ENCODE measurements at regions not wholly inside any gene's neighbourhood (a gene's known extent, or its start where the extent isn't known, plus 50 kb on each side); places are given as distances from the start of the nearest gene placed in this dataset.

DNA sequence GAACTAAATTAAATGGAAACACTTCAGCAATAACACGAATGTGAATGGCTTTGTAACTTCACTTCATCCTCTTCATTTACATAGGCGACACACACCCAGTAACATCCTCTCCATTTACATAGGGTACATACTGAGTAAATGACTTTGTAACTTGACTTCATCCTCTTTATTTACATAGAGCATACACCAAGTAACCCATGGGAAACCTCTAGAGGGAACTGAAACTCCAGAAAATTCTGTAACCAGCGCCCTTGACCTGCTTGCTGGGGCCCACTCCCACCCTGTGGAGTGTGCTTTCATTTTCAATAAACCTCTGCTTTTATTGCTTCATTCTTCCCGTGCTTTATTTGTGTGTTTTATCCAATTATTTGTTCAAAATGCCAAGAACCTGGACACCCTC is 81.6 kb upstream of the OPRM1 start:
- Histone ChIP-seq H3K4me2 (ENCODE audit: low read length) (no peak overlapping the region), H4K20me1 (ENCODE audit: insufficient read depth, low read length) (no peaks in the 10 kb centered on the region), H3K27ac (ENCODE audit: low read depth, low read length) (no peak overlapping the region), H3K4me3 (ENCODE audit: insufficient read depth, low read depth, low read length) (no peak overlapping the region), H2AFZ (ENCODE audit: low read depth, low read length) (no peak overlapping the region), H3K9ac (ENCODE audit: low read length) (no peak overlapping the region), H3K79me2 (ENCODE audit: insufficient read depth, low read length) (no peaks in the 10 kb centered on the region), H3K27me3 (ENCODE audit: insufficient read depth, low read length) (no peaks in the 10 kb centered on the region), H3K4me1 (ENCODE audit: insufficient read depth, low read length) (no peaks in the 10 kb centered on the region), H3K36me3 (ENCODE audit: insufficient read depth, low read length) (no peaks in the 10 kb centered on the region), H3K9me3 (ENCODE audit: insufficient read depth, low read depth, low read length) (no peaks in the 10 kb centered on the region)
- peak overlapping the region; percentile 79 for H3K27ac Mint-ChIP-seq (ENCODE audit: unreplicated experiment)
- no peak overlapping the region for H3K4me3 Mint-ChIP-seq (ENCODE audit: unreplicated experiment)
- DNase-seq (ENCODE audit: low read depth) (no peak), FAIRE-seq (no peak)
- no peaks in the 10 kb centered on the region for H3K36me3 Mint-ChIP-seq (ENCODE audit: low read depth, unreplicated experiment)
- no peak for TF ChIP-seq EZH2 (IDR thresholded peaks at IDR 0.05; ENCODE audit: insufficient read depth, low read length)
- TF ChIP-seq, protein P1, sequence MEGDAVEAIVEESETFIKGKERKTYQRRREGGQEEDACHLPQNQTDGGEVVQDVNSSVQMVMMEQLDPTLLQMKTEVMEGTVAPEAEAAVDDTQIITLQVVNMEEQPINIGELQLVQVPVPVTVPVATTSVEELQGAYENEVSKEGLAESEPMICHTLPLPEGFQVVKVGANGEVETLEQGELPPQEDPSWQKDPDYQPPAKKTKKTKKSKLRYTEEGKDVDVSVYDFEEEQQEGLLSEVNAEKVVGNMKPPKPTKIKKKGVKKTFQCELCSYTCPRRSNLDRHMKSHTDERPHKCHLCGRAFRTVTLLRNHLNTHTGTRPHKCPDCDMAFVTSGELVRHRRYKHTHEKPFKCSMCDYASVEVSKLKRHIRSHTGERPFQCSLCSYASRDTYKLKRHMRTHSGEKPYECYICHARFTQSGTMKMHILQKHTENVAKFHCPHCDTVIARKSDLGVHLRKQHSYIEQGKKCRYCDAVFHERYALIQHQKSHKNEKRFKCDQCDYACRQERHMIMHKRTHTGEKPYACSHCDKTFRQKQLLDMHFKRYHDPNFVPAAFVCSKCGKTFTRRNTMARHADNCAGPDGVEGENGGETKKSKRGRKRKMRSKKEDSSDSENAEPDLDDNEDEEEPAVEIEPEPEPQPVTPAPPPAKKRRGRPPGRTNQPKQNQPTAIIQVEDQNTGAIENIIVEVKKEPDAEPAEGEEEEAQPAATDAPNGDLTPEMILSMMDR (IDR thresholded peaks at IDR 0.05; ENCODE audit: insufficient read depth, low read depth, low read length) = no peak
- peaks cover 4% of the 10 kb centered on the region for H3K27me3 Mint-ChIP-seq (ENCODE audit: low read depth, unreplicated experiment)
- no peaks in the 10 kb centered on the region for H3K9me3 Mint-ChIP-seq (ENCODE audit: unreplicated experiment)
- H3K4me1 Mint-ChIP-seq (ENCODE audit: low read depth, unreplicated experiment) = peaks cover 31% of the 10 kb centered on the region

DNA sequence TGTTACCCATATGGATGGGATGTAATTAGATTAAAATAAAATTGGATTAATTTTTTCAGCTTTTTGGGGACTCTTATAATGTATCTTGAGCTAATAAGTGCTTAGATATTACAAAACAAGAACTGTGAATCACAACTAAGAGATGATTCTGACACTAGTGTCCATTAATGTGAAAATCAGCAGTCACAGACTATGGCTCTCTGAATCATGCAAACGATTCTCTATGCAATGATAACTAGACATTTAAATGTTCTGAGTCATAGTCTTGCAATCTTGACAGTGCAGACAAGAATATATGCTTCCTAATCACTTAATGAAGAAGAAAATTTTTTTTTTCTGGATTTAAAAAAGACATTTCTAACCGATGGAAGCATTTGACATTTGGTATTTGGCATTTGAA is 82.2 kb upstream of the OPRM1 start:
- H2AFZ ChIP-seq (ENCODE audit: low read depth, low read length) = no peak overlapping the region
- no peak overlapping the region for H3K4me3 Mint-ChIP-seq (ENCODE audit: unreplicated experiment)
- DNase-seq (ENCODE audit: low read depth) (peak; percentile 4), FAIRE-seq (no peak)
- no peaks in the 10 kb centered on the region for H3K27me3 ChIP-seq (ENCODE audit: insufficient read depth, low read length)
- no peak overlapping the region for H3K9ac ChIP-seq (ENCODE audit: low read length)
- H3K9me3 Mint-ChIP-seq (ENCODE audit: unreplicated experiment) = no peaks in the 10 kb centered on the region
- no peak overlapping the region for H3K4me2 ChIP-seq (ENCODE audit: low read length)
- H3K27ac Mint-ChIP-seq (ENCODE audit: unreplicated experiment) = peak overlapping the region; percentile 79
- H3K36me3 Mint-ChIP-seq (ENCODE audit: low read depth, unreplicated experiment) = no peaks in the 10 kb centered on the region
- no peaks in the 10 kb centered on the region for H3K36me3 ChIP-seq (ENCODE audit: insufficient read depth, low read length)
- H3K27me3 Mint-ChIP-seq (ENCODE audit: low read depth, unreplicated experiment) = peaks cover 4% of the 10 kb centered on the region
- no peaks in the 10 kb centered on the region for H4K20me1 ChIP-seq (ENCODE audit: insufficient read depth, low read length)
- no peaks in the 10 kb centered on the region for H3K9me3 ChIP-seq (ENCODE audit: insufficient read depth, low read depth, low read length)
- H3K79me2 ChIP-seq (ENCODE audit: insufficient read depth, low read length) = no peaks in the 10 kb centered on the region
- no peak overlapping the region for H3K4me3 ChIP-seq (ENCODE audit: insufficient read depth, low read depth, low read length)
- H3K27ac ChIP-seq (ENCODE audit: low read depth, low read length) = no peak overlapping the region
- no peaks in the 10 kb centered on the region for H3K4me1 ChIP-seq (ENCODE audit: insufficient read depth, low read length)
- no peak for TF ChIP-seq EZH2 (IDR thresholded peaks at IDR 0.05; ENCODE audit: insufficient read depth, low read length)
- TF ChIP-seq, protein P1 (IDR thresholded peaks at IDR 0.05; ENCODE audit: insufficient read depth, low read depth, low read length) = no peak
- H3K4me1 Mint-ChIP-seq (ENCODE audit: low read depth, unreplicated experiment) = peaks cover 31% of the 10 kb centered on the region

DNA sequence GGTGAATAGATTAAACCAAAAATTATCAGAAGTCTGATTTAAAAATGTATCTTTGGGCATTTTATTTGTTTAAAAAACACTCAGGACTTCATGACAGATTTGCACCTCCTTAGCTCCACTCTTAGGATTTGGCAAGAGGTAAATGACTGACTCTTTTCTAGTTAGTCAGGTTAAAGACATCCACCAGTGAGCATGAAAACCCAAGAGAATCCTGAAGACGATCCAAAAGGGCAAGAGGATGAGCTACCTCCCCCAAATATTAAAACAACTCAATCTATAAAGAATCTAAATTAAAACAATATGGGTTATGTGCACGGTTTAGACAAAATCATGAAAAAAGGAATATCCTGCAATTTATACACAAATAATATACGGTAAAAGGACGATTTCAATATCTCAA is 89.4 kb upstream of the OPRM1 start:
- Mint-ChIP-seq H3K4me1 (ENCODE audit: low read depth, unreplicated experiment) (no peaks in the 10 kb centered on the region), H3K27ac (ENCODE audit: unreplicated experiment) (no peak overlapping the region), H3K27me3 (ENCODE audit: low read depth, unreplicated experiment) (no peaks in the 10 kb centered on the region)

More for the DNA sequence above, 89.4 kb upstream of the OPRM1 start:
- Mint-ChIP-seq H3K36me3 (ENCODE audit: low read depth, unreplicated experiment) (no peaks in the 10 kb centered on the region), H3K9me3 (ENCODE audit: unreplicated experiment) (no peaks in the 10 kb centered on the region), H3K4me3 (ENCODE audit: unreplicated experiment) (no peak overlapping the region)
- no peaks in the 10 kb centered on the region for H3K4me1 ChIP-seq (ENCODE audit: insufficient read depth, low read length)
- TF ChIP-seq, protein P1 (IDR thresholded peaks at IDR 0.05; ENCODE audit: insufficient read depth, low read depth, low read length) = no peak
- TF ChIP-seq EZH2 (IDR thresholded peaks at IDR 0.05; ENCODE audit: insufficient read depth, low read length) = no peak
- FAIRE-seq (no peak), DNase-seq (ENCODE audit: low read depth) (no peak)
- H3K4me3 ChIP-seq (ENCODE audit: insufficient read depth, low read depth, low read length) = no peak overlapping the region
- H4K20me1 ChIP-seq (ENCODE audit: insufficient read depth, low read length) = no peaks in the 10 kb centered on the region
- H3K4me2 ChIP-seq (ENCODE audit: low read length) = no peak overlapping the region
- H3K36me3 ChIP-seq (ENCODE audit: insufficient read depth, low read length) = no peaks in the 10 kb centered on the region
- H3K9ac ChIP-seq (ENCODE audit: low read length) = no peak overlapping the region
- no peaks in the 10 kb centered on the region for H3K79me2 ChIP-seq (ENCODE audit: insufficient read depth, low read length)
- no peaks in the 10 kb centered on the region for H3K9me3 ChIP-seq (ENCODE audit: insufficient read depth, low read depth, low read length)
- H3K27me3 ChIP-seq (ENCODE audit: insufficient read depth, low read length) = no peaks in the 10 kb centered on the region
- H3K27ac ChIP-seq (ENCODE audit: low read depth, low read length) = no peak overlapping the region
- no peak overlapping the region for H2AFZ ChIP-seq (ENCODE audit: low read depth, low read length)
